HG03066 (cell line): ENCODE measurements at regions not wholly inside any gene's neighbourhood (a gene's known extent, or its start where the extent isn't known, plus 50 kb on each side); places are given as distances from the start of the nearest gene placed in this dataset.

Source experiments
- ATAC-seq: cut with Tn5 transposase; IDR thresholded peaks from one replicate; pipeline ENCODE4 v1.9.1; 2021; ENCODE audit warnings: low read depth; ENCODE audit not compliant: unreplicated experiment

GRCh38 chr7:155922067-155922816 lies 110.0 kb upstream of the SHH start:
- ATAC-seq, result no peak

DNA sequence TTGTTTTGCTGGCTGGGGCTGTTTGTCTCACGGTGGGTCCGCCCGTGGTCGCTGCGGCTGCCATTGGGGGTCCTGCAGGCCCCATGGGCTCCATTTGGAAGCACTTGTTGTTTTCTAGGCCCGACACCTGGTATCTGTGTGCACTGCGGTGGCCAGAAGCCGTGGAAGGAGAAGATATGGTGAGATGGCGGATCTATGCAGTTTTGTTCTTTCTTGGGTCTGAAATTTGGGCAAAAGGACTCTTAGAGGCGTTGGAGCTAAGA lies 109.5 kb upstream of the SHH start:
- ATAC-seq, result no peak

GRCh38 chr7:155921086-155921803 lies 109.0 kb upstream of the SHH start:
- no peak for ATAC-seq

DNA sequence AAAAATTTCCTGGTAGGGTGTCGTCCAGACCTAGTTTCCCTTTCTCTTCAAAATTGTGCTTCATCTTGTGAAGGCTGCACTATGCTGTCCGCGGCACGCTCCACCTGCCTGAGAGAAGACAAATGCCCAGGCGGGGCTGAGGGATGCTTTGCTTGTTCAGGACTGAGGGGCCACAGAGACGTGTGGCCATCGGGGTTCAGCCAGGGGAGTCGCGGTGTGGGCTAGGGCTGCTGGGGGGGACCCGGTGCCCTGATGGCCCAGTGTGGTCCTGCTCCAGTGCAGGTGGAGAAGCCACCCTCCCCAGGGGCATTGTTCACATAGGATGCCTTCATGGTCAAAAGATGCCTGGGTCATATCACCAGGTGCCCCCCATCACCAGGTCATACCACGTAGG lies 107.8 kb upstream of the SHH start:
- ATAC-seq, result no peak

GRCh38 chr7:155919391-155920067 lies 107.3 kb upstream of the SHH start:
- no peak for ATAC-seq

- ATAC-seq, result no peak
Observed at GRCh38 chr7:155918720-155919390, 106.6 kb upstream of the SHH start.

DNA sequence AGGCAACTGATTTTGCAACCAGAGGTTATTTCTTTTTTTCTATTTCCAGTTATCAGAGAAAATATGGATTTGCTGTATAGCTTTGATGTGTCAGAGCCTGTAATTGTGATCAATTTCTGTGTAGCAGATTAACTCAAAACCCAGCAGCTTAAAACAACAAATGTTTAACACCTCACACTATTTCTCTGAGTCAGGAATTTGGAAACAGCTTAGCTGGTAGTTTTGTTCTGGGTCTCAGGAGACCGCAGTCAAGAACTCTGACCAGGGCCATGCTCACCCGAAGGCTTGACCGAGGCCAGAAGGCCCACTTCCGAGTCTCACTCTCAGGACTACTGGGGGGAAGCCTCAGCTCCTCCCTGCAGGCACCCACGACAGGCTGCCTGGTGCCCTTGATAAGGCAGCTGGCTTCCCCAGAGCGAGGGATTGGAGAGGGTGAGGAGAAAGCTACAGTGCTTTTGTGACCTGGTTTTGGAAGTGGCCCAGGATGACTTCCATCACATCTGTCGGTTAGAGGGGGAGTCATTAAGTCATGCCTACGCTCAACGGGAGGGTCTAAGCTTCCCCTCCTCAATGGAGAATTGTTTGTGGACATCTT lies 105.7 kb upstream of the SHH start:
- ATAC-seq, result no peak

DNA sequence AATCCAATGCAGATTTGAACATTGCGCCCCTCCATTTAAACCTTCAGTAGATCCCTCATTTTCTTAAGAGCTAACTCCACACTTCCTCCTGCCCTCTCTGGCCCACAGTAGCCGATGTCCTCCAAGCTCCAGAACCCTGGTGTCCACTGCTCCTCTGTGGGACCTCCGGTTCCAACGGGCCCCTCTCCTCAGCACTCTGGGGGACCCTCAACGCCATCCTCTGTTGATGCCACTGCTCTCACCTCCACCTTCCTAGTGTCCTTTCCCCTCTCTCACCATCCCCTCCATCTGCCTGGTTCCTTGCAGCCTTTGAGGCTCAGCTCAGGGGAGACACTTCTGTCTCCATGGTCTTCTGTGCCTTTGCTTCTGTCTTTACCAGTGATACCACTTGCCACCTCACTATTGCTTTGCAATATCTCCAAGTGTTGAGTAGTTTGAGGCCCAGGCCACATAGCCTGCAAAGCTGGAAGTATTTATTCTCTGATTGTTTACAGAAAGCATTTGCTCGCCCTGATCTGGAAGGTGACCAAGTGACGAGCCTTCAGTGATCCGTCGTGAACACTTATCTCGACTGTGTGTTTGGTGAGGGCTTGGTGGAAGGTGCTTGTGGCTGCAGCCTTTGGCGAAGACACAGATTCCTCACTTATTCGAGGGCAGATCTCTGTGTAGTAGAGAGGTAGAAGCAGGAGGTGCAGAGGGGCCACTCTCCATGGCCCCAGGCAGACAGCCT lies 104.8 kb upstream of the SHH start:
- no peak for ATAC-seq

- ATAC-seq, result no peak
Observed at GRCh38 chr7:155914341-155914740, 102.1 kb upstream of the SHH start.

DNA sequence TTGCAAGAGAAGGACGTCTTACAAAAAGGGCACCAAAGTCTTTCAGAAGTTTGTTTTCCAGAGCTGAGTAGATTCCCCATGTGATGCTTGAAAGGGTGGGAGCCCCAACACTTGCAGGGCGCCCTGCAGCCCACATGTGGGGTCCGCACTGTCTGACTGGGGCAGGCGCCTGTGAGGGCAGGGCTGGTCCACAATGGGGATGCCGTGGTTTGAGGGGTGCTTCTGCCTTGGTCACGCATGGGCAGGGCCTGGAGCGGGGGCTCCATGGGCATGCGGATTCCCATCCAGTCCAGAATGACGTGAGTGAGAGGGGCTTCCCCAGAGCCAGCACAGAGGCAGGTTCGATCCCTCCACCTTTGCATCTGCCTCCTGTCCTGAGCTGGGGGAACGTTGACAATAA lies 101.5 kb upstream of the SHH start:
- ATAC-seq, result no peak

- ATAC-seq, result no peak
Observed at GRCh38 chr7:155913291-155913690, 101.0 kb upstream of the SHH start.

DNA sequence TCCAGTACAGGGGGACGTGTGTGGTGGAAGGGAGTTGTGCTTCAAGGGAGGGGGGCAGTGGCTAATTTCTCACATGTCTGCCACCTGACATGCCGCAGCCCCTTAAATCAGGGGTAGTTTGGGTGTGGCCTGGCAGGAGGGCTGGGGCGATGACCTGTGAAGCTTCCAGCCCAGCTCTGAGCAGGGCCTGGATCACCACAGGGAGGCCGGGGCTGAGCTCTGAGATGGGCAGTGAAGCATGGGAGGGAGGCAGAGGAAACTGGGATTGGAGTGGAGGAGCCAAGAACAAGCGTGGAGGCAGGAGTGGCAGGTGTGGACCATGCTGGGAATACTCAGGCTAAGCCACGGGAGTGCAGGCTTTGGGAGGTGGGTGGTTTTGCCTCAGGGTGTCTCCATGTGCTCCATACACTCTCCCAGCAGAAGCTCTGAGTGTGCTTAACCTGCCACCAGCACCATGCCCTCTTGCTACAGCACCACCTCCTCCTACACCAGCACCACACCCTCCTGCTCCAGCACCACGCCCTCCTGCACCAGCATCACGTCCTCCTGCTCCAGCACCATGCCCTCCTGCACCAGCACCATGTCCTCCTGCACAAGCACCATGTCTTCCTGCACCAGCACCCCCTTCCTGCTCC lies 99.3 kb upstream of the SHH start:
- no peak for ATAC-seq

DNA sequence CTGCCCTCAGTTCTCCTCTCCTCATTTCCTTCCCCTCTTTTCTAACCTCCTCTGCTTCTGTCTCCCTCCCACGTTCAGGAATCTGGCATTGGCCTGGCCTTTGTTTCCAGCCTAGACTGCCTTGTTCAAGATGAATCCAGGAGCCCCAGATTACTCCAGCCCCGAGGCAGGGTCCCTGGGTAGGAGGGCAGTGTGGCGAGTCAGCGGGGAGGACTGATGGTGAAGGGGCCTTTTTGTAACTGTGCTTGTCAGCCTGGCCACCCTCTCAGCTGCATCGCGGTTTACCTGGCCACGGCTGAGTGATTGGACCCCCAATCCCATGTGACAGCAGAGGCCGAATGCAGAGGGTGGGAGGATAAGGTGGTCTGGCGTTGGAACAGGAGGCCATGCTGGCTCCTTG lies 96.1 kb upstream of the SHH start:
- ATAC-seq, result no peak

DNA sequence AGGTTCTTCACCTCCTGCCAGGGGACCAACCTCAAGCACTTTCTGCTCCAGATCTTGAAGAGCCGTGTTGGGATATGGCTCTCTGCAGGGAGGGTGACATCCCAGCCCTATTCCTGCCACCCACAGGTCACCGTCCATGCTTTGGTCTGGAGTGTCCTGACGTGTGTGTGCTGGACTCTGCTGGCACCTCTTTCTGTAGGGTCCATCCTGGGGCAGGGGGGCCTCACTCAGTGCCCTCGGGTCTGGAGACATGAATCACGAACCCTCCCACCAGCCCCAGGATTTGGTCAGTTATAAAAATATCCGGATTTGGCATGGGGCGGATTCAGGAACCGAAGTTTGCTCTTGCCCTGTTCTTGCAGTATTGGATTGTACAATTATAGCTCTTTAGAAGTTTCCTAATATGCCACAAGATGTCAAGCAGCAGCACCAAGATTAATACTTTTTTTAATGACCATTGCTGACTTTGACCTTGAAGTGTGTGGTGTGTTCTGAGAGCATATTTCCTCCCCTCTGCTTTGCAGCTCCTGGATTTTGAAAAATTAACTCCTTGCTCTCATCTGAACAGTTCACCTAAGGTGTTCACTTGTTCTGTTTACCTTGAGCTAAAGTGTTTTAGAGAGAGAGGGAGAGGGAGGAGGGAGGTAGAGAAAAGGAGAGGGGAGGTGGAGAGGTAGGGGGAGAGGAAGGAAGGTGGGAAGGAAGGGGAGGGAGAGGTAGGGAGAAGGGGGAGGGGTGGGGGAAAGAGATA lies 95.4 kb upstream of the SHH start:
- ATAC-seq, result no peak

GRCh38 chr7:155901176-155901575 lies 88.9 kb upstream of the SHH start:
- ATAC-seq, result no peak

DNA sequence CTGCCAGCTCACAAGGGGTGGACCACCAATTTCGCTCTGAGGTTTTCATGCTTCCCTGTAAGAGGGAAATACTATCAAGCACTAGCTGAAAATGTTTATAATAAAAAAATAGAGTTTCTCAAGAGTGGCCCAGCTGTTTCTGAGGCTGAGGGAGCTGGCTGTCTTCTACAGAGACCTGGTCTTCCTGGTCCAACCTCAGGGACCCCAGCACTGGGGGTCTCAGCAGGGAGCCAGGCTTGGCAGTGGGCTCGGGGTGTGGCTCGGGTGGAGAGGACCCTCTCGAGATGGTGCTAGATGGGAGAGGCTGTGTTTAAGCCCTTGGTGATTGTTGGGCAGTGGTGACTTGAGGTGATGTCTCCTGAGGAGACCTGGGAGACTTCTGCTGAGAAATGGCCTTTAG lies 87.3 kb upstream of the SHH start:
- no peak for ATAC-seq

GRCh38 chr7:155897758-155898386 lies 85.6 kb upstream of the SHH start:
- no peak for ATAC-seq

DNA sequence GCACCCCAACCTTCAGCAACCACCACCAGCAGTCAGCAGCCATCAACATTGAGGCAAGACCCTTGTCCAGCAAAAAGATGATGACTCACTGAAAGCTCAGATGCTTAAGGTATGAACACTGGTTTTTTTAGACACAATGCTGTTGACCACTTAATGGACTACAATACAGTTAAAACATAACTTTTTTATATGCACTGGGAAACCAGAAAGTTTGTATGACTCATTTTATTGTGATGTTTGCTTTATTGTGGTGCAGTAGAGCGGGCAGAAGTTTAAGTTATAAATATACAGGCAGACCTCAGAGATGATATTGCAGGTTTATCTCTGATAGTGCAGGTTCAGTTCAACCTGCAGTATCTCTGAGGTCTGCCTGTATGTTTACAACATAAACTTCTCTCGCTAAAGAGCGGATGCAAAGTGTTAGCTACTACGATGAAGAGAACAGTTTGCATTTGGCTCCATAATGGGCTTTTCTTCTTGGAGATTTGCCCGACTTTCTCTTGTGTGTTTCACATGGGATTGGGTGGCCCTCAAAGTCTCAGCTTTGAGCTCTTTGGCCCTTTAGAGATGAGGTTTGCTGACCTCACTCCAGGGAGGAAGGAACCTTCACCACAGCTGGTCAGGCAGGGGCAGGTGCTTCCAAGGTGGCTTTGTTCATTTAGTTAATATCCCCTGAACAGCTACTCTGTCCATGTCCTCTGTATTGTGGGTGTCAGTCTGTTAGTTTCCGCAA lies 84.4 kb upstream of the SHH start:
- no peak for ATAC-seq
